Sigmoid colon (tissue), 6 donors: ENCODE measurements at regions not wholly inside any gene's neighbourhood (a gene's known extent, or its start where the extent isn't known, plus 50 kb on each side); places are given as distances from the start of the nearest gene placed in this dataset.

Source experiments
- DNase-seq: peaks from one replicate; pipeline ENCODE4 v3.0.0-alpha.2; 2019
- H3K27ac ChIP-seq, 4 donors: fragments of 200-600 bp; sonication (generic); one replicate each; pipeline ENCODE4 v1.5.1; 2016 to 2019; ENCODE audit warnings: mild to moderate bottlenecking in 1 of 4
- H3K27me3 ChIP-seq, 3 donors: fragments of 200-600 bp; sonication (generic); one replicate each; pipeline ENCODE4 v1.5.1; 2019; ENCODE audit warnings: mild to moderate bottlenecking in 1 of 3
- H3K36me3 ChIP-seq, 4 donors: fragments of 200-600 bp; sonication (generic); one replicate each; pipeline ENCODE4 v1.5.1; 2016 to 2019
- H3K4me1 ChIP-seq, 4 donors: fragments of 200-600 bp; sonication (generic); one replicate each; pipeline ENCODE4 v1.5.1; 2017 to 2019
- H3K4me3 ChIP-seq, 4 donors: fragments of 200-600 bp; sonication (generic); one replicate each; pipeline ENCODE4 v1.5.1; 2017 to 2019; ENCODE audit warnings: mild to moderate bottlenecking in 2 of 4, moderate library complexity in 1 of 4
- H3K9me3 ChIP-seq, 4 donors: fragments of 200-600 bp in 3 of 4; sonication (generic) in 3 of 4; one replicate each; pipeline versions ENCODE4 v1.5.1 to v1.6.1; 2013 to 2019
- EP300 ChIP-seq, 4 donors: sonication (generic); formaldehyde crosslinking; IDR thresholded peaks; one replicate each; pipeline ENCODE4 v1.6.1; 2017; ENCODE audit warnings: antibody characterized with exemption in 4 of 4
- POLR2A ChIP-seq, 2 donors: fragments of 450-650 bp; IDR thresholded peaks; one replicate each; pipeline ENCODE4 v1.6.1; 2016; ENCODE audit warnings: antibody characterized with exemption in 2 of 2, mild to moderate bottlenecking in 2 of 2, moderate library complexity in 2 of 2
- POLR2AphosphoS5 ChIP-seq, 4 donors: sonication (generic); formaldehyde crosslinking; IDR thresholded peaks; one replicate each; pipeline ENCODE4 v1.6.1; 2017; ENCODE audit warnings: antibody characterized with exemption in 4 of 4
- whole genome bisulfite sequencing, 2 donors: extraction: QIAGEN DNeasy Blood & Tissue Kit; methylation state at CpG; one replicate each; pipeline ENCODE4 v1.1.7; 2013; 5-methylcytosine and 5-hydroxymethylcytosine counted together
- intact Hi-C: fragments of 100-400 bp; cut with DNase I; formaldehyde crosslinking; loops from one replicate; pipeline ENCODE4 v1.15.1; 2023
- TF ChIP-seq, protein P1 (sequence below), 4 experiments: fragments of 450-650 bp in 3 of 4; fragments of 200-600 bp in 1 of 4; IDR thresholded peaks; one replicate each; pipeline ENCODE4 v1.5.1; 2016 to 2019; ENCODE audit warnings: antibody characterized with exemption in 4 of 4, mild to moderate bottlenecking in 3 of 4, moderate library complexity in 2 of 4
- donor health status: healthy with polysubstance abuse.
- donor health status: healthy.

DNA sequence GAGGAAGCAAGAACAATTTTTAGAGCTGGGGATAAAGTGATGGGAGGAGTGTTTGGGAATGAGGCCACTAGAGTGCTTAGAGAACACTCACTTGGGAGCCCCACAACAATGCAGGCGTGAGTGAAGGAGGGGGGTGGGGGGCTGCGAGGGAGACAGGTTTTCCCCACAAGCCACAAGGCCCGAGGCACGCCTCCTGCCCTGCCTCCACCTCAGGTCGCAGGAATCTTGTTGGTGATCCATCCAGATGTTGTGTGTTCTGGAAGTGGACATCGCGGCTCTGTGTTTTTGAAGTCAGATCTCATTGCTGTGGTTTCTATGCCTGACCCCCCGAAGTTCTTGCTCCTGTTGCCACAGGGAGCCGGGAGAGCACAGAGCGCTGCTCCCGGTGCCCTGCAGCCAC lies 178.0 kb upstream of the BMPER start:
- Histone ChIP-seq H3K9me3 (no peaks in the 10 kb centered on the region), H3K4me3 (no peak overlapping the region), H3K36me3 (no peaks in the 10 kb centered on the region), H3K27ac (no peak overlapping the region), H3K4me1 (peaks cover 0 to 6% (median 0%) of the 10 kb centered on the region in 4 donors), H3K27me3 (no peaks in the 10 kb centered on the region)
- no peak for DNase-seq
- intact Hi-C loops = no loop called here
- 86 to 90% methylated on average over 11 of the region's 11 CpGs for WGBS, 2 donors
- TF ChIP-seq, protein P1, sequence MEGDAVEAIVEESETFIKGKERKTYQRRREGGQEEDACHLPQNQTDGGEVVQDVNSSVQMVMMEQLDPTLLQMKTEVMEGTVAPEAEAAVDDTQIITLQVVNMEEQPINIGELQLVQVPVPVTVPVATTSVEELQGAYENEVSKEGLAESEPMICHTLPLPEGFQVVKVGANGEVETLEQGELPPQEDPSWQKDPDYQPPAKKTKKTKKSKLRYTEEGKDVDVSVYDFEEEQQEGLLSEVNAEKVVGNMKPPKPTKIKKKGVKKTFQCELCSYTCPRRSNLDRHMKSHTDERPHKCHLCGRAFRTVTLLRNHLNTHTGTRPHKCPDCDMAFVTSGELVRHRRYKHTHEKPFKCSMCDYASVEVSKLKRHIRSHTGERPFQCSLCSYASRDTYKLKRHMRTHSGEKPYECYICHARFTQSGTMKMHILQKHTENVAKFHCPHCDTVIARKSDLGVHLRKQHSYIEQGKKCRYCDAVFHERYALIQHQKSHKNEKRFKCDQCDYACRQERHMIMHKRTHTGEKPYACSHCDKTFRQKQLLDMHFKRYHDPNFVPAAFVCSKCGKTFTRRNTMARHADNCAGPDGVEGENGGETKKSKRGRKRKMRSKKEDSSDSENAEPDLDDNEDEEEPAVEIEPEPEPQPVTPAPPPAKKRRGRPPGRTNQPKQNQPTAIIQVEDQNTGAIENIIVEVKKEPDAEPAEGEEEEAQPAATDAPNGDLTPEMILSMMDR (IDR thresholded peaks at IDR 0.05) = no peak
- TF ChIP-seq EP300 (IDR thresholded peaks at IDR 0.05) = no peak
- no peak for TF ChIP-seq POLR2AphosphoS5 (IDR thresholded peaks at IDR 0.05)
- no peak for TF ChIP-seq POLR2A (IDR thresholded peaks at IDR 0.05)

DNA sequence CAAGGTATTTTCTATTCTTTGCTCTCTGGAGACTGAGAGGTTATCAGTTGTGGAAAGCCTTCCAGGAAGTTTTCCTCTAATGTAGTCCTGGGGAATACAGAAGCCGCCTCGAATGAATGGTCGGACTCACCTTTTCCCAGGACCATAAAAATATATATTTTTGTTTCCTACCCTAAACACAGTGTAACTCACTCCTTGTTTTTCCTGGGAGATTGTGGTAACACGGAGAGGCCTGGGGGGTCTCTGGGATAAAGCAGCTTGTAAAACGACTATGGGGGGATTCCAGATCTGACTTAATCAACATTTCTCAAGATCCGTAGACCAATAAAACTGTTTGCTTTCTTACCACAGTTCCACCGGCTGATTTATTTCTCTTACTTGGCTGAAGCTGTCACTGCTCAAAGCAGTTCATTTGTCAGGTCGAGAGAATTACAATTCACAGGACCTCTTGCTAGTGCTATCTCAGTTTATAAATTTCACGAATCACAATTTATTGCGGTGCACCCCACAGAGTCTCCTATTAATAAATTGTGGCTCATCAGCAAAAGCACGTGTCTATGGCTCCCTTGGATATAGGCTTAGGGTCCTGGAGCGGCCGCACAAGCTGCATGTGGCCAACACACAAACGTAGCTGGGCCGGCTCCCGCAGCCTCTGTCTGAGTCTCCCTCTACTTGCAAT lies 176.3 kb upstream of the BMPER start:
- Histone ChIP-seq H3K27me3 (no peaks in the 10 kb centered on the region), H3K4me1 (peaks cover 0 to 6% (median 0%) of the 10 kb centered on the region in 4 donors), H3K9me3 (no peaks in the 10 kb centered on the region), H3K4me3 (no peak overlapping the region), H3K36me3 (no peaks in the 10 kb centered on the region), H3K27ac (no peak overlapping the region)
- intact Hi-C loops = no loop called here
- TF ChIP-seq POLR2A (IDR thresholded peaks at IDR 0.05) (no peak), EP300 (IDR thresholded peaks at IDR 0.05) (no peak), POLR2AphosphoS5 (IDR thresholded peaks at IDR 0.05) (no peak)
- TF ChIP-seq, protein P1 (IDR thresholded peaks at IDR 0.05) = no peak
- DNase-seq = no peak
- 48 to 76% methylated on average over 16 of the region's 16 CpGs for WGBS, 2 donors

DNA sequence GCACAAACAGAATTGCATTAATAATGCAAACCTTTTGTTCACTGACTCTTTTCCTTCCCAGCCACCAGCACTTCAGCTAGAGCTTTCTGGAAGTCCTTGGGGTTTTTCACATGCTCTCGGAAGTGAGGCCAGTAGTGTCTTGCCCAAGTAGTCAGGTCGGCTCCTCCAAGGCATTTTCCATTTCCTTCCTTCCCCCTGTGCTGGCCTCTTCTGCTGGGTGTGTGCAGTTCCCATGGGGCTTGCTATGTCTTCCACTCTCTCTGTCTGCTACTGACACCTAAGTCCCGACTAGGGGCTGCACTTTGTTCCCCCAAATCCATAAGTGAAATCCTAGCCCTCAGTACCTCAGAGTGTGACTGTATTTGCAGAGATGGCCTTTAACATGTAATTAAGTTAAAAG lies 175.6 kb upstream of the BMPER start:
- 60 to 66% methylated on average over 3 of the region's 3 CpGs for WGBS, 2 donors
- Histone ChIP-seq H3K9me3 (no peaks in the 10 kb centered on the region), H3K27ac (no peak overlapping the region), H3K4me3 (no peak overlapping the region), H3K4me1 (peaks cover 0 to 6% (median 0%) of the 10 kb centered on the region in 4 donors), H3K36me3 (no peaks in the 10 kb centered on the region), H3K27me3 (no peaks in the 10 kb centered on the region)
- intact Hi-C loops = no loop called here
- DNase-seq = no peak
- TF ChIP-seq EP300 (IDR thresholded peaks at IDR 0.05) (no peak), POLR2A (IDR thresholded peaks at IDR 0.05) (no peak), POLR2AphosphoS5 (IDR thresholded peaks at IDR 0.05) (no peak)
- TF ChIP-seq, protein P1 (IDR thresholded peaks at IDR 0.05) = no peak

DNA sequence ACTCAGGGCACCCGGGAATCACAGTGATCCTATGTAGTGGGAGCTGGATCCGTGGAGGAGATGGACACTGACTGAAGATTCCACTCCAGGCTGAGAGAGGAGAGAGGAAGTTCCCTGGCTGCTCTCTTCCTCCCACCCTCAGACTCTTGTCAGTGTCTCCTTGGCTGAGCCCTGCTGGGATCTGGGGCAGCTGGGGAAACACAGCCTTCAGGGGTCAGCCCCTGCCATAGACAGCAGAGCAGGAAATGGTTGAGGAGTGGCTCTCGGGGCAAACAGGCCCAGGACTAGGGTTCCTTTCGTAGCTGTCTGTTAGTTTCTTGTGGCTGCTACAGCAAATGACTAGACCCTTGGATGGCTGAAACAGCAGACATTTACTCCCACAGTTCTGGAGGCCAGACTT lies 174.4 kb upstream of the BMPER start:
- no peaks in the 10 kb centered on the region for H3K27me3 ChIP-seq
- H3K36me3 ChIP-seq = no peaks in the 10 kb centered on the region
- TF ChIP-seq EP300 (IDR thresholded peaks at IDR 0.05) (no peak), POLR2AphosphoS5 (IDR thresholded peaks at IDR 0.05) (no peak), POLR2A (IDR thresholded peaks at IDR 0.05) (no peak)
- TF ChIP-seq, protein P1 (IDR thresholded peaks at IDR 0.05) = no peak
- peaks cover 0 to 6% (median 0%) of the 10 kb centered on the region in 4 donors for H3K4me1 ChIP-seq
- no peak for DNase-seq
- no peak overlapping the region for H3K4me3 ChIP-seq
- WGBS, 2 donors = 78 to 89% methylated on average over 4 of the region's 4 CpGs
- intact Hi-C loops = no loop called here
- no peaks in the 10 kb centered on the region for H3K9me3 ChIP-seq
- H3K27ac ChIP-seq = no peak overlapping the region

DNA sequence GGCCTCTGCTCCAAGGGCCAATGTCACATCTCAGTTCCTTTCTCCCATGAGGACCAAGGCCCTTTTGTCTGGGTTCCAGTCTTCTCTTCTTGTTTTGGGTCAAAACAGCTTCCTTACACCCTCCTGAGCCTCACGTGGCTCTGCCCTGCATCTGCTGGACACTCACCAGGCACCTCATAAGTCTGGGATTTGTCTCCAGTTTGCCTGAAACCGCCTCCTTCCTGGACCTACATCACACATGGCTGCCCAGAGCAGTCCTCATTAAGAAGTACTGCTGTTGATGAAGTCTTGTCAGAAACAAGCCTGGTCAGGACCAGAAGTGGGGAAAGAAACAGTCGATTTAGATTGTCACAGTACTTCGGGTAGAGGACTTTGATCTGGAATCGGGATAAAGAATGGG lies 173.4 kb upstream of the BMPER start:
- intact Hi-C loops = no loop called here
- Histone ChIP-seq H3K4me3 (no peak overlapping the region), H3K36me3 (no peaks in the 10 kb centered on the region), H3K4me1 (peaks cover 0 to 6% (median 0%) of the 10 kb centered on the region in 4 donors), H3K27ac (no peak overlapping the region), H3K9me3 (no peaks in the 10 kb centered on the region), H3K27me3 (no peaks in the 10 kb centered on the region)
- TF ChIP-seq, protein P1 (IDR thresholded peaks at IDR 0.05) = no peak
- no peak for TF ChIP-seq EP300 (IDR thresholded peaks at IDR 0.05)
- TF ChIP-seq POLR2A (IDR thresholded peaks at IDR 0.05) = no peak
- no peak for TF ChIP-seq POLR2AphosphoS5 (IDR thresholded peaks at IDR 0.05)
- WGBS, 2 donors = 68 to 87% methylated on average over 5 of the region's 5 CpGs
- DNase-seq = no peak
